Fibroblast of skin of right quadriceps (primary cell): ENCODE measurements at regions not wholly inside any gene's neighbourhood (a gene's known extent, or its start where the extent isn't known, plus 50 kb on each side); places are given as distances from the start of the nearest gene placed in this dataset.

Source experiments
- DNase-seq: peaks from one replicate; pipeline ENCODE4 v3.0.0-alpha.2; 2013

DNA sequence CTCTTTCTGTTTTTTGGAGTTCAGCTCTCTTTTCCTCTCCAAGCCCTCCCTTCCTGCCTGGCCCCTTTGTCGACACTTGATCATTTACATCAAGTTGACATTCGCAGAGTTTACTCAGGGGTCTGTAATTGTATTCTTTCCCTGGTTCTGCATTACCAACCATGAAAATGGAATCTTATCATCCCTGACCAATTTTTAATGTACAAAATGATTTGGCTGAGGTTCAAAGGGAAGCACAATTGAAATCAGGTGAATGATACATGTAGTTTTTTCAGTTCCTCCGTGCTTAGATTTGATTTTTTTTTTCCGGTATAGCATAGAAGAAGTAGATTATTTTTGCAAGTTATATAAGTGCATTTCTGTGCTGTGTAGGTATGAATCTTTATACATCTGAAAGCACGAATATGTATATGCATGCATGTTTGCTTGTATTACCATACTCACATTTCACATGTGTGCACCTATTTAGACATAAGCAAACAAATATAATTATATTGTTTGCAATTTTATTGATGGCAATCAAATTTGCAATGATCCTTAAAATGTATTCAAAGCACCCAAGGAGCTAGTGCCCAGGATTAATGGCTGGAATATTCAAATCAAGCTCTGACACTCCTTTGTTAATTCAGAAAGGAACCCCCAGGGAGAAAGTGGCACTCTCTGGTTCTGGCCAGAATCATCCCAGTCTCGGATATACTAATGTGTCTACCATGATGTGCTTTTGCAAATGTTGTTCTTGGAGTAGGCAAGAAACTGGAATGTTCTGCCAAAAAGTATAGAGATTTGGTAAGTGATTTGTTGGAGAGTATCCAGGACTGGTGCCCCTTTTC is 189.3 kb downstream of the VRK1 start:
- DNase-seq, result no peak

DNA sequence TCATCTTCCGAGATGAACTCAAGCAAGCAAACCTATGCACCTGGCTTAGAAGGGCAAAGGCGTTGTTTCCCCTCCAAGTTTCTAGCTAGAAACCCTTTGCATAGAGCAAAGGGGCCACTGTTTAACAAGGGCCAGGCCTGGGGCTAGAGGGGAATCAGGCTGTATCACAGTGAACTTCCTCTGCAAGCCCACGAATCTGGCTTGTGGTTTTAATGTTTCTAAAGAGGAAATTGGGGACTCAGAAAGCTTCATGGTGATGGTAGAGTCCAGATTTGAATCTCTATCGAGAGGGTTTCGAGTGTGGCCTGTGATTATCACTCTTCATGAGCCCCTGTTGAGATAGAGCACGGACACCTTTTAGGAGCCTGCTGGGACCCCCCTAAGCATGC is 189.9 kb downstream of the VRK1 start:
- DNase-seq, result no peak

DNA sequence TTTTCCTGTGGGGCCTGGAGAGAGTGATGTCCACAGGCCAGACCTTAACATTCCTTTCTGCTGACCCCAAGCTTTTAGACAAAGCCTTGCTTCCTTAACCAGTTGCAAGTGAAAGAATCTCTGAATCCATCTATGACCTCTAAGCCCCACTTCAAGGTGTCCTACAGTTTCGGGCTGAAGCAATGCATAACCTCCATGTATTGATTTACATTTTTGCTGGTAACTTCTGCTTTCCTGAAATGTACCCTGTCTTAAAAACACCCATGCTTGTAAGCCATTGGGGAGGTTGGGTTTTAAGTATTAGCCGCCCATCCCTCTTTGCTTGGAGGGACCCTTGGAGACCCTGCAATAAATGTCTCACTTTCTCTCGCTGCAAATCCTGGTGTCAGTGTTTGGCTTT is 190.6 kb downstream of the VRK1 start:
- DNase-seq, result no peak

DNA sequence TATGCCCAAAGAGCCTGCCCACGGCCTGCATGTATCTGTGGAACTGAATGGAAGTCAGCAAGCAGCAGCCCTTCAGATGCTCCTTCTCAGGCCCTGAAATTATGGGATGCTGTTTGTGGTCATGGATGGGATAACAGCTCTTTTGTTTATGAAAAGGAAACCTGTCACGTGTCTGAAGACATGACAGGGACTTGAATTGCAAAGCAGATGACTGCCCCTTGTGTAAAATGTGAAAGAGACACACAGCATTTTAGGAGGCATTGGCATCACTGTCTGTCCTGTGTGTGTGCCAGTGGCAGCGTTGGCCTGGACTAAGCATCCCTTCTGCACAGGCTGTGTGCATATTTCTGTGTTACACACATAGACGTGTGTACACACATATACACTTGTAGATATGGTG is 192.1 kb downstream of the VRK1 start:
- DNase-seq, result no peak

DNA sequence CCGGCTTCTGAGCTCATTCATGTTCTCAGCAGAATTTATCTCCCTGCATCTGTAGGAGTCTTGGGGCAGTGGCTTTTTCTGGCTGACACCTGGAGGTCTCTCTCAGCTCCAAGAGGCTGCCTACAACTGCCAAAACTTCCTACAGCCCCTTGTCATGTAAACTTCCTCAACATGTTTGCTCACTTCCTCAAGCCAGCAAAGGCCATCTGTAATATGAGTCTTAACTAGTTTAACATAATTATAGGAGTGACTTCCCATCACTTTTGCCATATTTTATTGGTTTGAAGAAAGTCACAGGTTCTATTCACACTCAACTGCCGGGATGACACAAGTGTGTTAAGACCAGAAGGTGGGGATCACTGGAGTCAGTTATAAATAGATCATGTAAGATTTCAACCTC is 194.0 kb downstream of the VRK1 start:
- no peak for DNase-seq

DNA sequence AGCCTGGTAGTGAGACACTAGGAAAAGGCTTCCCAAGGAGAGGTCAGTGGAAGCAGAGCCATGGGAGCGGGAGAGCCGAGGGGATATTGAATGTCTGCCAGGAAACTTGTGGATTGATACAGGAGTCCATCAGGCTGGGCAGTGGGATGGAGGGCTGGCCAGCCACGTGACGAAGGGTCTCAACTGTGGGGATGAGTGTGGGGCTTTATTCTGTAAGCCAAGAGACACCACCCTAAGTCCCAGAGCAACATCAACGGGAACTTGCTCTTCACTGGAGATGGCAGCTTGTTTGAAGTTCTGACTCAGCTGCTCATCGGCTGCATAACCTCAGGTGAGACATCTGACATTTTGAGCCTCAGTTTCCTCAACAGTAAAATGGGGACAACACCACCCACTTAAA is 197.8 kb downstream of the VRK1 start:
- no peak for DNase-seq

DNA sequence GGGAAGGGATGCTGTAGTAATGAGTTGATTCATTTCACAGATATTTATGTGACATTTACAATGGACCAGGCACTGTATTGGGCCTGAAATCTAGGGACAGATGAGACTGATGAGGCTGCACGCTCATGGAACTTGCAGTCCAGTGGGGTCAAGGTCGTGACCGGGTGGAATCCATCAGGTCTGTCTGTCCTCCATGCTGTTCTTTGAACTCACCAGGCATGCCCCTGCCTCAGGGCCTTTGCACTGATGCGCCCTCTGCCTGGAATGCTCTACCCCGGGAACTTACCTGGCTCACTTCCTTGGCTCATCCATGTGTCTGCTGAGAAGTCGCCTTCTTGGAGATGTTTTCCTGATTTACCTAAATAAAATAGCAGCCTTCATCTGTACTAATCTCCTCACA is 200.1 kb downstream of the VRK1 start:
- DNase-seq, result no peak

DNA sequence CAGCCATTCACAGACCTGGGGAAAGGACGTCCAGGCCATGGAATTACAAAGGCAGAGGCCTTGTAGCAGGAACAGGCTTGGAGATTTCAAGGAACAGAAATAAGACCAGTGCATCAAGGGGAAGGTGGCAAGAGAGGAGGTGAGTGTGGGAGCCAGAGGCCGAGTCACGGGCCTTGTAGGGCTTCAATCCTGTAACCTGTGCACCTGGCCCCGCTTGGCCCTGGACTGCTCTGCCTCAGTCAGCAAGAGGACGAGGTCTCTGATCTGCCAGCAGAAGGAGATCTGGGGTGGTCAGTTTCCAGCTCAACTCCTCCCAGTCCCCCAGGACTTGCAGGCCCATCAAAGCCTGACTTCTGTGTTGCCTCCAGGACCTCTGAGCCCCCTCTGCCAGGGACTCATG is 200.8 kb downstream of the VRK1 start:
- DNase-seq, result no peak

DNA sequence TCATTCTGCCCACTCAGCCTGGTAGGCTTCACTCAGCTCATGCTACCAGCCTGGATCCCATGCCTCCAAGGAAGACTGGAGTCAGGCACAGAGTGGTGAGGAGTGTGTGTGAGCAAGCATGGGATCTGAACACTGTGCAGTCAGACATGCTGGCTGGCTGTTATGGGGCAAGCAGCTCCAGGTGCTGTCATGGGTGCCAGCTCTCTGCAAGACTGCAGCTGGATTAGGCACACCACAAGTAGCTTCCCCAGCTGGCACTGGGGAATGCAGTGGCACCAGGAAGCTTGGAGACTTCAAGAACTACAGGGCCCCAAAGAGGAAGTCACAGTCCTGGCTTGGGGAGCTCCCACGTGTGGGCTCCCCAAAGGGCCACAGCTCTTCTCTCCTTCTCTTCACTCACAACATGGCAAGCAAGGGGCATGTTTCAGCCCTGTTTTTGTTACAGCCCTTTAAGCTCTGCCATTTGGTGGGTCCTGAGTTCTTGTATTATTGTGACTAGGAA is 202.5 kb downstream of the VRK1 start:
- no peak for DNase-seq

DNA sequence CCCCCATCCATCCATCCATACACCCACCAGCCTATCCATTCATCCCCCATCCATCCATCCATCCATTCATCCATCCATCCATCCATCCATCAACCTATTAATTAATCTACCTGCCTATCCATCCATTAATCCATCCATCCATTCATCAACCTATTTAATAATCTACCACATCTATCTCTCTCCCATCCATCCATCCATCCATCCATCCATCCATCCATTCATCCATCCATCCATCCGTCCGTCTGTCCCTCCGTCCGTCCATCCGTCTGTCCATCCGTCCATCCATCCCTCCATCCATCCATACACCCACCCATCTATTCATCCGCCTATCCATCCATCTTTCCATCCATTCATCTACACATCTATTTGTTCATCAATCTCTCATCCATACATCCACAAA is 205.3 kb downstream of the VRK1 start:
- DNase-seq, result no peak

DNA sequence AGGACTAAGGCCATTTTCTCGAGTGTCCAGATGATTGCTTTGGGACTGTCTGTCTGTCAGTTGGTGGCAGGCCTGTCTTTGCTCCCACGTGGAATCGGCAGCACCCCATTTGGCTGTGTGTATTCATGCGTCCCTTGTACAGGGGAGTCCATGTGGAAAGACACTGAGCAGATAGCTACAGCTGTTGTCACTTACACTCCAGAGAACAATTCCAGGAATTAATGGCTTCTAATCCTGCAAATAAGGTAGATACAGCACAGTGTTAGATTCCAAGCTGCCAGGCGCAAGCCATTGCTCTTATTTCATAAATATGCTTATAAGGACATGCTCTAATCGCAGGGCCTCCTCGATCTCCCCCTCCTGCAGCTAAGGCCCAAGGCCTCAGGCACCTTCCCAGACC is 208.8 kb downstream of the VRK1 start:
- no peak for DNase-seq

DNA sequence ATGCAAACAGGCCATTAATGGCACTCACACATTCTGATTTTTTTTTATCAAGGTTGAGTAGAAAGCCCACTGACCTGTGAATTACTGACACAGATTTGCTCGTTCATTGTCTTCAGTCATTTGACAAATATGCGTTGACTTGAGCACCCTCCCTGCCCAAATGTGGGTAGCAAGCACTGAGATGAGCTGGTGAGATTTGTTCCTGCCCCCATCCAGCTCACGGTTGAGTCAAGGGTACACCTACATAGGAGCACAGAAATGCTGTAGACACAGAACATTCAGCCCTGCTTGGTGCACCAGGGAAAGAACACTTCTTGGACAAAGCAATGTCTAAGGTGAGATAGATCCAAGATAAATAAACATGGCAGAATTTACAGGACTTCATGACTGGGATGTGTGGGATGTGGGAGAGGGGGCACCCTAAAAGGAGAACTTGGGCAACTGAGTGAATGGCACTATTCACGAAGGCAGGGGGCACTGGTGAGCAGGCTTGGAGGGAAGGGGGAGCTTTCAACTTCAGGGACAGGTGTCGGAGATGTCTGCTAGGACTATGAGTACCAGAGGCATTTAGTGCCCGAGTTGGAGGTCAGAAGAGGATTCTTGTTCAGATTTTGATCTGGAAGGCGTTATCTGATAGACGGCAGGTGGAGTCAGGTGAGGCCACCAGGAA is 213.4 kb downstream of the VRK1 start:
- no peak for DNase-seq

DNA sequence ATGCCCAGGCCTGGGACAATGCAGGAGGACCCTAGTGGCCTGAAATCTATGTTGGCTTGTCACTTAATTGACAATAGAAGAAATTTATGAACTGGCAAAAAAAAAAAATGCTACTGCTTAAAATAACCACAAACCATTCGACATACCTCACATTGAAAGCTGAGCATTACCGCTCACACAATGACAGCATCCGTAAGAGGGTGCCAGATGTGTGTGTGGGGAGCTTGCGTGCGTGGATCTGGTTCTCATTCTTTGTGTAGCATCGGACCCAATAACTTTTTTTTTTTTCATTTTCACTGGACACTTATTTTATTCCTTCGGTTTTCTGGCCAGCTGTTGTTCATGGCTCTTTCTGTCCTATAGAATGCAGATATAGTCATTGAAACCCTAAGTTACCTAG is 216.7 kb downstream of the VRK1 start:
- DNase-seq, result no peak

DNA sequence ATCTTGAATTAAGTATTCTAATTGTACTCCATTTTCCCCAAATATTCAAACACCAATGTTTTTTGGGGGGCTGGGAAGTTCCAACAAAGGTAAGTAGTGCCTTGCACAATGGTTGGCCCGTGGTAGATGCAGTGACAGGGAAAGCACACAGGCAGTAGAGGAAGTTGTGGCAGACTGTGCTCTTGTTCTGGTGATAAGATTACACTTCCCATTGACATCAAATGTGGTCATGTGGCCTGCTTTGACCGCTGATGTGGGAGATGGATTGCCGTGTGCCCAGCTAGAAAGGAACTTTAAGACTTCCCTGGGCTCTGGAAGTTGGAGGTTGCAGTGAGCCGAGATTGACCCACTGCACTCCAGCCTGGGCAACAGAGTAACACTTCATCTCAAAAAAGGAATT is 223.8 kb downstream of the VRK1 start:
- no peak for DNase-seq

DNA sequence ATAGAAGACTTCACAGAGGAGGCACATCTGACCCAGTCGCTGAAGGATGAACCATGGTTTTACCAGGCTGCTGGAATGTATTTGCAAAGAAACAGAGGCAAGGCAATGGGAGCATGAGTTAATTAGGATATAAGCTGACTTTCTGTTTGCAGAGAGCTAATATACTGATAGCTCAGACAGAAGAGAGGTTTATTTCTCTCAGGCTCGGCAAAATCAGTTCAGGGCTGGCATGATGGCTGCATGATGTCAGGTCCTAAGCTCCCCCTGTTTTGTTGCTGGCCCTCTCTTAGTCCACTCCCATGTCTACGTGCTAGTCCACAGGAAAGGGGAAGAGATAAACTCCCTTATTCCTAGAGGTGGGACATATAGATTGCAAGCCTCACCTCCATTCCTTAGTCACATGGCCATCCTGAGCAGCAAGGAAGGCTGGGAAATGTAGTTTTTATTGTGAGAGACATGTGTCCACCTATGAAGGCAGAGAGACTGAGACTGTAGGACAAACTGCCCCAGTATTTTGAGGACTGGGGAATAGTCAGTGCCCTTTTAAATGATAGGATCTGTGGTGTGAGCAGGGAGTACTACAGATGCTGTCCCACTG is 224.5 kb downstream of the VRK1 start:
- DNase-seq, result no peak

DNA sequence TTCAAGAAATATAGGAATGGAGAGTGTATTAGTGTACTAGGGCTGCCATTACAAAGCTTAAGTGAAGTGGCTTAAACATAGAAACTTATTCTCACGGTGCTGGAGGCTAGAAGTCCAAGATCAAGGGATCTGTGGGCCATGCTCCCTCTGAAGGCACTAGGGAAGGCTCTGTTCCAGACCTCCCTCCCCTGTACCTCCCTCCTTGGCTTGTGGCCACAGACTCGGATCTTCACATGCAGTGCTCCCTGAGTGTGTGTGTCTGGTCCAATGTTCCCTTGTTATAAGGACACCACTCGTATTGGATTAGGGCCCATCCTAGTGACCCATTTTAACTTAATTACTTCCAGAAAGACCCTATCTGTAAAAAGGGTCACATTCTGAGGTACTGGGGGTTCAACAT is 225.6 kb downstream of the VRK1 start:
- no peak for DNase-seq

DNA sequence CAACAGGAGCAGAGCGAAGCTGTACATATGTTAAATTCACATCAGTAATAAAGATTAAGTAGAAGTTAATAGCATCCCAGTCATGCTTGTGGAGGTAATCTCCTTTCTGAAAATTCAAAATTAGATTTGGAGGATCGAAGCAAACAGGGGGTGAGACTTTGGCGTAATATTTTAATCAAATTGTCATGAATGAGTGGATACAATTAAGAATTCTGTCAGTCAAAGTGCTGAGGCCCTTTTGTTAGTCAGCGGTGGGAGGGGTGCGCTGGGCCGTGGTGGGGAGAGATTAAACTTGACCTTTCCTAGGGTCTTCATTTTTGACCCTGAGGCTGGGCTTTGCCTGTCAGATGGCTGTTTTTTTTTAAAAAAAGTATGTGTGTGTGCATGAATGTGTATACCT is 226.7 kb downstream of the VRK1 start:
- DNase-seq, result no peak

DNA sequence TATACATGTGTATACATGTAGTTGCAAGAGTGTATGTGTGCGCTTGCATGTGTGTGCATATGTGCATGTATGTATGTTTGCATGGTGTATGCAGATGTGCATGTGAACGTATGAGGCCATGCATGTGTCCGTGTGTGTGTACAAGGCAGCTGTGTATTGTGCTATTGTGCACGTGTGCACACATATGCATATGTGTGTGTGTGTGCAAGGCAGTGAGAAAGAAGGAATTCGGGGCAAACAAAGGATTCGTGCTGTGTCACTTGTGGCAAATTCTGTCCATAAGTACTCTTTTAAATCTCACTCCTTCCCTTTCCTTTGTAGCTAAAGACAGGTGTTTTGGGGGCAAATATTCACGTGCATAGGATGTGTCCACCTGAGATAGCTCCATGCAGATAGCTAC is 227.1 kb downstream of the VRK1 start:
- DNase-seq, result no peak

DNA sequence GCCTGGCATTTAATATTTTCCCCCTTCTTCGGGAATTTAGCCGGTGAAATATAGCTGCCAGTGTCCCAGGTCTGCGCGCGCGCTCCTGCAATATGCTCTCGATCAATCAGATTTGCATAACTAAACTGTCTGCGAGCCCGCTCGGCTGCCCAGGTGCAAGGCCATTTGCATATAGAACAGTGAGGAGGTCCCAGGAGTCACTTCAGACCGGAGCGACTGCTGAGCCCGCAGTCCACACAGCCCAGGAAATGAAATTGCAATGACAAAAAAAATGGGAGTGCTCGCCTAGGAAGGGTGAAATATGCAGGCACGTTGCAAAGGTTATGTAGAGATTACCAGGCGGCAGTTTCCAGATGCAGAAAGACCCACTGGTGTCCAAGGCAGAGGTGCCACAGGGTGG is 228.5 kb downstream of the VRK1 start:
- DNase-seq, result no peak

DNA sequence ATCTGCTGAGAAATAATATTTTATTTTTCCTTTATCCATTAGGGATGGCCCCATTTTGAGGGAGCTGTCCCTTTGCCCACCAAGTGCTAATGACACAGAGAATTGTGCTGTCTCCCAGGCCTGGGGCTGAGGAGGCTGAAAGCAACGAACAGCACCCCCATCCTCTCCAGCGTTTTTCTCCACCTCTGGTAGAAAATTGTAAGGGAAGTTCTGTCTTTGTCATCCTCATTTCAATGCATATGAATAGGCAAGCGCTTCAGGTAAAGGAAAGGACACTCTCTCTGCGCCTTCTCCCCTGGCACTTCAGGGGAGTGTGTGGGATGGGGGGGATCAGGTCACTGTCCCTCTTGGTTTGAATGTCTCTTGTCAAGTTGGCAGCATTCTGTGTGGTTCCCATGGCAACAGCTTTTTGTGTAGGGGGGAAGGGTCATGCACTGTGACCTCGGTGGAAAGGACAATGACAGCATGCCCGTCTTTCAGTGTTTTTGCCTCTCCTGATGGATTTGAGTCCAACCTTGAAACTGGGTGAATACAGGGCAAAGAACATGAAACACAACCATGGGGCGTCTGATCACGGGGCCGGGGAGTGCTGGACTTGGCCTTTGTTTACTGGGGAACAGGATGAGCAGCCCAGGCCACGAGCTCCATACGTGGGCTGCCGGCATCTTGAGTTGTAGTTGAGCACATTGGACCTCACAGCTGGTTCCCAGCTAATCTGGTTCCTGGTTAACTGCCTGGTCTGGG is 230.2 kb downstream of the VRK1 start:
- no peak for DNase-seq

DNA sequence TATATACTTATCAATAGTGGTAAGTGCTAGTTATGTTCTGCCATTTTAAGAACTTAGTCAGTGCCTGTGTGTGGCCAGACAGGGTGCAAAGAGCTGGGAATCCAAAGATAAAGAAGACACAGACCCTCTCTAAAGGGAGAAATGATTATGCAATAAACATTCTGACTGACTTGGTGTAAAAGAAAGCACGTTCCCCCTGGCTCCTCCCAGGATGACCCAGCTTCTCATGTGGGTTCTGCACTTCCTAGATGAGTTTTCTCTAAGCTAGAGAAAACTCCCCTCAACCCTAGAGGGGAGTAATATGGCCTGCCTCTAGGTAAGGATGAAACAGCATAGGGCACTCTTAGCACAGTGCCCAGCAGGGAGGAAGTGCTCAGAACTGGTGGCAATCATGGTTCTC is 231.2 kb downstream of the VRK1 start:
- no peak for DNase-seq

DNA sequence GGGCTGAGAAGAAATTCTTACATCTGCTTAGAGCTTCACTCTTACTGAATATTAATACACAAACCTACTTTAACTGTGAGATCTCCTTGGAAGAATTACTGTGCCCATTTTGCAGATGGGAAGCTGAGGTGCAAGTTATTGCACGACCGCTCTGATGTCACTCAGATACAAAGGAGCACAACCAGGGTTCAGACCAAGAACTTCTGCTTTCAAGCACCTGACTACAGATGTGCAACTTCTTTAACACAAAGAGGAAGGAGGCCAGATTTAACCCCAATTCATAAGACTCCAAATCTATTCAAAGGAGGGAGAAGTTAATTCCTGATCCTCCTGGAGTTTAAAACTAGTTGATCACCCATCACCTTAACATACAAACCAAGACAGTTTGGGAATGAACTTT is 232.6 kb downstream of the VRK1 start:
- no peak for DNase-seq

DNA sequence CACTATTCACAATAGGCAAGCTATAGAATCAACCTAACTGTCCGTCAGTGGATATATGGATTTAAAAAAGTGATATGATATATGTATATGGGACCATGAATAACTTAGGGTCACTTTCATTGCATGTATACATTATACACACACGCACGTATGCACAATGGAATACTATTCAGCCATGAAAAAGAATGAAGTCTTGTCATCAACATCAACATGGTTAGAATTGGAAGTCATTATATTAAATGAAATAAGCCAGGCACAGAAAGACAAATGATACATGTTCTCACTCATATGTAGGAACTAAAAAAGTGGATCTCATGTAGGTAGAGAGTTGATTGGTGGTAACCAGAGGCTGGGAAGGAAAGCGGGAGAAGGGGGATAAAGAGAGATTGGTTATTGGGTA is 234.3 kb downstream of the VRK1 start:
- DNase-seq, result no peak
